ENCODE measurements at regions not wholly inside any gene's neighbourhood (a gene's known extent, or its start where the extent isn't known, plus 50 kb on each side); places are given as distances from the start of the nearest gene placed in this dataset.

DNA sequence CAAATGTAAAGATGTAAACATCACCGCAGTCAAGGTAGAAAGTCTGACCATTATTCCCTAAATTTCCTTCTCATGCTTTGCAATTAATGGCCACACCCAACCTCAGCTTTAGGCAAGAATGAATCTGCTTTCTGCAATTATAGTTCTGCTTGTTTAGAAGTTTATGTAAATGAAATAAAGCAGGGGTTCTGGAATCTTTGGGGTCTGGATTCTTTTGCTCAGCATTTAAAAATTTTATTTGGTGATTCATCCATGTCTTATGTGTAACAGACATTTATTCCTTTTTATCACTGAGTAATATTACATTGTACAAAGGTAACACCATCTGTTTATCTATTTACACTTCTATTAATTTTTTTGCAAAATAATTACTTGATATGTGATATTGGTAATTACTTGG lies 613.6 kb downstream of the UTRN start (continued):
- TF ChIP-seq, protein P1, sequence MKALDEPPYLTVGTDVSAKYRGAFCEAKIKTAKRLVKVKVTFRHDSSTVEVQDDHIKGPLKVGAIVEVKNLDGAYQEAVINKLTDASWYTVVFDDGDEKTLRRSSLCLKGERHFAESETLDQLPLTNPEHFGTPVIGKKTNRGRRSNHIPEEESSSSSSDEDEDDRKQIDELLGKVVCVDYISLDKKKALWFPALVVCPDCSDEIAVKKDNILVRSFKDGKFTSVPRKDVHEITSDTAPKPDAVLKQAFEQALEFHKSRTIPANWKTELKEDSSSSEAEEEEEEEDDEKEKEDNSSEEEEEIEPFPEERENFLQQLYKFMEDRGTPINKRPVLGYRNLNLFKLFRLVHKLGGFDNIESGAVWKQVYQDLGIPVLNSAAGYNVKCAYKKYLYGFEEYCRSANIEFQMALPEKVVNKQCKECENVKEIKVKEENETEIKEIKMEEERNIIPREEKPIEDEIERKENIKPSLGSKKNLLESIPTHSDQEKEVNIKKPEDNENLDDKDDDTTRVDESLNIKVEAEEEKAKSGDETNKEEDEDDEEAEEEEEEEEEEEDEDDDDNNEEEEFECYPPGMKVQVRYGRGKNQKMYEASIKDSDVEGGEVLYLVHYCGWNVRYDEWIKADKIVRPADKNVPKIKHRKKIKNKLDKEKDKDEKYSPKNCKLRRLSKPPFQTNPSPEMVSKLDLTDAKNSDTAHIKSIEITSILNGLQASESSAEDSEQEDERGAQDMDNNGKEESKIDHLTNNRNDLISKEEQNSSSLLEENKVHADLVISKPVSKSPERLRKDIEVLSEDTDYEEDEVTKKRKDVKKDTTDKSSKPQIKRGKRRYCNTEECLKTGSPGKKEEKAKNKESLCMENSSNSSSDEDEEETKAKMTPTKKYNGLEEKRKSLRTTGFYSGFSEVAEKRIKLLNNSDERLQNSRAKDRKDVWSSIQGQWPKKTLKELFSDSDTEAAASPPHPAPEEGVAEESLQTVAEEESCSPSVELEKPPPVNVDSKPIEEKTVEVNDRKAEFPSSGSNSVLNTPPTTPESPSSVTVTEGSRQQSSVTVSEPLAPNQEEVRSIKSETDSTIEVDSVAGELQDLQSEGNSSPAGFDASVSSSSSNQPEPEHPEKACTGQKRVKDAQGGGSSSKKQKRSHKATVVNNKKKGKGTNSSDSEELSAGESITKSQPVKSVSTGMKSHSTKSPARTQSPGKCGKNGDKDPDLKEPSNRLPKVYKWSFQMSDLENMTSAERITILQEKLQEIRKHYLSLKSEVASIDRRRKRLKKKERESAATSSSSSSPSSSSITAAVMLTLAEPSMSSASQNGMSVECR (CRISPR knock-in tag; IDR thresholded peaks at IDR 0.05; ENCODE audit: borderline replicate concordance) = no peak
- TF ChIP-seq TCF7 (CRISPR knock-in tag; IDR thresholded peaks at IDR 0.05; ENCODE audit: low read depth) = no peak
- TF ChIP-seq, protein P2, sequence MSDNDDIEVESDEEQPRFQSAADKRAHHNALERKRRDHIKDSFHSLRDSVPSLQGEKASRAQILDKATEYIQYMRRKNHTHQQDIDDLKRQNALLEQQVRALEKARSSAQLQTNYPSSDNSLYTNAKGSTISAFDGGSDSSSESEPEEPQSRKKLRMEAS (CRISPR knock-in tag; IDR thresholded peaks at IDR 0.05) = no peak
- TF ChIP-seq CREM (CRISPR knock-in tag; IDR thresholded peaks at IDR 0.05) = no peak
- TF ChIP-seq, protein P3, sequence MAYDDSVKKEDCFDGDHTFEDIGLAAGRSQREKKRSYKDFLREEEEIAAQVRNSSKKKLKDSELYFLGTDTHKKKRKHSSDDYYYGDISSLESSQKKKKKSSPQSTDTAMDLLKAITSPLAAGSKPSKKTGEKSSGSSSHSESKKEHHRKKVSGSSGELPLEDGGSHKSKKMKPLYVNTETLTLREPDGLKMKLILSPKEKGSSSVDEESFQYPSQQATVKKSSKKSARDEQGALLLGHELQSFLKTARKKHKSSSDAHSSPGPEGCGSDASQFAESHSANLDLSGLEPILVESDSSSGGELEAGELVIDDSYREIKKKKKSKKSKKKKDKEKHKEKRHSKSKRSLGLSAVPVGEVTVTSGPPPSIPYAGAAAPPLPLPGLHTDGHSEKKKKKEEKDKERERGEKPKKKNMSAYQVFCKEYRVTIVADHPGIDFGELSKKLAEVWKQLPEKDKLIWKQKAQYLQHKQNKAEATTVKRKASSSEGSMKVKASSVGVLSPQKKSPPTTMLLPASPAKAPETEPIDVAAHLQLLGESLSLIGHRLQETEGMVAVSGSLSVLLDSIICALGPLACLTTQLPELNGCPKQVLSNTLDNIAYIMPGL (CRISPR knock-in tag; IDR thresholded peaks at IDR 0.05) = no peak
- TF ChIP-seq, protein P4, sequence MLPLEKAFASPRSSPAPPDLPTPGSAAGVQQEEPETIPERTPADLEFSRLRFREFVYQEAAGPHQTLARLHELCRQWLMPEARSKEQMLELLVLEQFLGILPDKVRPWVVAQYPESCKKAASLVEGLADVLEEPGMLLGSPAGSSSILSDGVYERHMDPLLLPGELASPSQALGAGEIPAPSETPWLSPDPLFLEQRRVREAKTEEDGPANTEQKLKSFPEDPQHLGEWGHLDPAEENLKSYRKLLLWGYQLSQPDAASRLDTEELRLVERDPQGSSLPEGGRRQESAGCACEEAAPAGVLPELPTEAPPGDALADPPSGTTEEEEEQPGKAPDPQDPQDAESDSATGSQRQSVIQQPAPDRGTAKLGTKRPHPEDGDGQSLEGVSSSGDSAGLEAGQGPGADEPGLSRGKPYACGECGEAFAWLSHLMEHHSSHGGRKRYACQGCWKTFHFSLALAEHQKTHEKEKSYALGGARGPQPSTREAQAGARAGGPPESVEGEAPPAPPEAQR (CRISPR knock-in tag; IDR thresholded peaks at IDR 0.05) = no peak
- TF ChIP-seq ZBTB21 (CRISPR knock-in tag; IDR thresholded peaks at IDR 0.05; ENCODE audit: borderline replicate concordance) = no peak
- TF ChIP-seq, protein P5, sequence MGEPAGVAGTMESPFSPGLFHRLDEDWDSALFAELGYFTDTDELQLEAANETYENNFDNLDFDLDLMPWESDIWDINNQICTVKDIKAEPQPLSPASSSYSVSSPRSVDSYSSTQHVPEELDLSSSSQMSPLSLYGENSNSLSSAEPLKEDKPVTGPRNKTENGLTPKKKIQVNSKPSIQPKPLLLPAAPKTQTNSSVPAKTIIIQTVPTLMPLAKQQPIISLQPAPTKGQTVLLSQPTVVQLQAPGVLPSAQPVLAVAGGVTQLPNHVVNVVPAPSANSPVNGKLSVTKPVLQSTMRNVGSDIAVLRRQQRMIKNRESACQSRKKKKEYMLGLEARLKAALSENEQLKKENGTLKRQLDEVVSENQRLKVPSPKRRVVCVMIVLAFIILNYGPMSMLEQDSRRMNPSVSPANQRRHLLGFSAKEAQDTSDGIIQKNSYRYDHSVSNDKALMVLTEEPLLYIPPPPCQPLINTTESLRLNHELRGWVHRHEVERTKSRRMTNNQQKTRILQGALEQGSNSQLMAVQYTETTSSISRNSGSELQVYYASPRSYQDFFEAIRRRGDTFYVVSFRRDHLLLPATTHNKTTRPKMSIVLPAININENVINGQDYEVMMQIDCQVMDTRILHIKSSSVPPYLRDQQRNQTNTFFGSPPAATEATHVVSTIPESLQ (CRISPR knock-in tag; IDR thresholded peaks at IDR 0.05) = no peak

DNA sequence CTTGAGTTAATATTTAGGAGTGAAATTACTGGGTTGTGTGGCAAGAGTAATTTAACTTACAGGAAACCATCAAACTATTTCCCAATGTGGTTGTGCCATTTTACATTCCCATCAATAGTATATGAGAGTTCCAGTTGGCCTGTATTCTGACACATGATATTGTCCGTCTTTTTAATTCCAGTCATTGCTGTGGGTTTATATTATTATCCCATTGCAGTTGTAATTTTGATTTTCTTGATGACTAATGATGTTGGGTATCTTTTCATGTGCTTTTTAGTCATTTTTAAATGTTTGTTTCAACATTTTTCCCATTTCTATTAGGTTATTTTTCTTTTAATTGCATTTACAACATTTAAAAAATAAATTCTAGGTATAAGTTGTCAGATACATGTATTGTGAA lies 614.0 kb downstream of the UTRN start:
- H3K4me1 Mint-ChIP-seq = peaks cover 28% of the 10 kb centered on the region
- CTCF ChIA-PET = no interaction called here
- H3K9me3 Mint-ChIP-seq = peaks cover 26% of the 10 kb centered on the region
- DNase-seq (ENCODE audit: low spot score) (no peak), ATAC-seq (no peak)
- peaks cover 19% of the 10 kb centered on the region for H3K36me3 Mint-ChIP-seq
- peaks cover 32% of the 10 kb centered on the region for H3K27me3 Mint-ChIP-seq (ENCODE audit: low read depth)
- POLR2A ChIA-PET = no interaction called here
- no peak overlapping the region for H3K27ac Mint-ChIP-seq
- TF ChIP-seq GTF2I (CRISPR knock-in tag; conservative IDR thresholded peaks at IDR 0.05) (no peak), ZNF219 (CRISPR knock-in tag; IDR thresholded peaks at IDR 0.05; ENCODE audit: borderline replicate concordance) (no peak), FOXK1 (CRISPR knock-in tag; IDR thresholded peaks at IDR 0.05) (no peak), SMAD3 (CRISPR knock-in tag; IDR thresholded peaks at IDR 0.05; ENCODE audit: borderline replicate concordance) (no peak)
- TF ChIP-seq, protein P6, sequence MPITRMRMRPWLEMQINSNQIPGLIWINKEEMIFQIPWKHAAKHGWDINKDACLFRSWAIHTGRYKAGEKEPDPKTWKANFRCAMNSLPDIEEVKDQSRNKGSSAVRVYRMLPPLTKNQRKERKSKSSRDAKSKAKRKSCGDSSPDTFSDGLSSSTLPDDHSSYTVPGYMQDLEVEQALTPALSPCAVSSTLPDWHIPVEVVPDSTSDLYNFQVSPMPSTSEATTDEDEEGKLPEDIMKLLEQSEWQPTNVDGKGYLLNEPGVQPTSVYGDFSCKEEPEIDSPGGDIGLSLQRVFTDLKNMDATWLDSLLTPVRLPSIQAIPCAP (CRISPR knock-in tag; IDR thresholded peaks at IDR 0.05) = no peak
- TF ChIP-seq, protein P7, sequence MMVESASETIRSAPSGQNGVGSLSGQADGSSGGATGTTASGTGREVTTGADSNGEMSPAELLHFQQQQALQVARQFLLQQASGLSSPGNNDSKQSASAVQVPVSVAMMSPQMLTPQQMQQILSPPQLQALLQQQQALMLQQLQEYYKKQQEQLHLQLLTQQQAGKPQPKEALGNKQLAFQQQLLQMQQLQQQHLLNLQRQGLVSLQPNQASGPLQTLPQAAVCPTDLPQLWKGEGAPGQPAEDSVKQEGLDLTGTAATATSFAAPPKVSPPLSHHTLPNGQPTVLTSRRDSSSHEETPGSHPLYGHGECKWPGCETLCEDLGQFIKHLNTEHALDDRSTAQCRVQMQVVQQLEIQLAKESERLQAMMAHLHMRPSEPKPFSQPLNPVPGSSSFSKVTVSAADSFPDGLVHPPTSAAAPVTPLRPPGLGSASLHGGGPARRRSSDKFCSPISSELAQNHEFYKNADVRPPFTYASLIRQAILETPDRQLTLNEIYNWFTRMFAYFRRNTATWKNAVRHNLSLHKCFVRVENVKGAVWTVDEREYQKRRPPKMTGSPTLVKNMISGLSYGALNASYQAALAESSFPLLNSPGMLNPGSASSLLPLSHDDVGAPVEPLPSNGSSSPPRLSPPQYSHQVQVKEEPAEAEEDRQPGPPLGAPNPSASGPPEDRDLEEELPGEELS (CRISPR knock-in tag; IDR thresholded peaks at IDR 0.05) = no peak
- no peak overlapping the region for H3K4me3 Mint-ChIP-seq

Measured in WTC11 (cell line).